Mesenchymal stem cell (in vitro differentiated cells and primary cell): ENCODE measurements at regions not wholly inside any gene's neighbourhood (a gene's known extent, or its start where the extent isn't known, plus 50 kb on each side); places are given as distances from the start of the nearest gene placed in this dataset.

Experiments used
- DNase-seq: peaks from one replicate; pipeline ENCODE4 v3.0.0-alpha.2; 2013
- H2AFZ ChIP-seq: one replicate; pipeline ENCODE4 v1.6.1; 2013; ENCODE audit warnings: low read depth, mild to moderate bottlenecking, control low read depth, inconsistent platforms, low read length, moderate library complexity
- H2AK5ac ChIP-seq: 2 replicates; pipeline ENCODE4 v1.6.1; 2013; ENCODE audit warnings: low read length, moderate library complexity, mild to moderate bottlenecking, inconsistent platforms; ENCODE audit not compliant: severe bottlenecking
- H2BK120ac ChIP-seq: one replicate; pipeline ENCODE4 v1.6.1; 2013; ENCODE audit warnings: low read depth, mild to moderate bottlenecking, inconsistent platforms, low read length, moderate library complexity
- H2BK12ac ChIP-seq, 2 experiments: one replicate each; pipeline ENCODE4 v1.6.1; 2013; ENCODE audit warnings: inconsistent platforms in 2 of 2, low read length in 2 of 2, mild to moderate bottlenecking in 2 of 2, moderate library complexity in 2 of 2, control low read depth in 1 of 2
- H2BK15ac ChIP-seq: one replicate; pipeline ENCODE4 v1.6.1; 2013; ENCODE audit warnings: mild to moderate bottlenecking, low read depth, inconsistent platforms; ENCODE audit not compliant: poor library complexity, severe bottlenecking
- H2BK5ac ChIP-seq: 2 replicates; pipeline ENCODE4 v1.6.1; 2013; ENCODE audit warnings: low read depth, mild to moderate bottlenecking, low read length, control low read depth, inconsistent platforms; ENCODE audit not compliant: poor library complexity, severe bottlenecking
- H3K14ac ChIP-seq, 2 experiments: one replicate each; pipeline ENCODE4 v1.6.1; 2013; ENCODE audit warnings: inconsistent platforms in 2 of 2, low read length in 2 of 2, control low read depth in 1 of 2, mild to moderate bottlenecking in 1 of 2, moderate library complexity in 1 of 2
- H3K18ac ChIP-seq, 2 experiments: one replicate each; pipeline ENCODE4 v1.6.1; 2013; ENCODE audit warnings: inconsistent platforms in 2 of 2, low read length in 2 of 2, control low read depth in 1 of 2, low read depth in 1 of 2, mild to moderate bottlenecking in 1 of 2
- H3K23ac ChIP-seq, 2 experiments: one replicate each; pipeline ENCODE4 v1.6.1; 2013; ENCODE audit warnings: inconsistent platforms in 2 of 2, low read length in 2 of 2, mild to moderate bottlenecking in 2 of 2, moderate library complexity in 2 of 2, control low read depth in 1 of 2
- H3K27ac ChIP-seq: 2 replicates; pipeline ENCODE4 v1.5.1; 2013; ENCODE audit warnings: mild to moderate bottlenecking, moderate library complexity, low read length, control low read depth, inconsistent platforms; ENCODE audit not compliant: poor library complexity, severe bottlenecking
- H3K27me3 ChIP-seq, 2 experiments: 2 replicates each; pipeline versions ENCODE4 v1.6.1 to v1.7.0; 2013; ENCODE audit warnings: low read length in 2 of 2, mild to moderate bottlenecking in 2 of 2, moderate library complexity in 2 of 2, control low read depth in 1 of 2, inconsistent platforms in 1 of 2; ENCODE audit not compliant: control insufficient read depth in 1 of 2, insufficient read depth in 1 of 2
- H3K36me3 ChIP-seq, 2 experiments: 2 replicates each; pipeline versions ENCODE4 v1.6.1 to v1.7.0; 2013; ENCODE audit warnings: low read length in 2 of 2, control low read depth in 1 of 2, inconsistent platforms in 1 of 2, low read depth in 1 of 2, mild to moderate bottlenecking in 1 of 2; ENCODE audit not compliant: insufficient read depth in 2 of 2, control insufficient read depth in 1 of 2
- H3K4ac ChIP-seq, 2 experiments: one replicate each; pipeline ENCODE4 v1.6.1; 2013; ENCODE audit warnings: inconsistent platforms in 2 of 2, low read length in 2 of 2, mild to moderate bottlenecking in 2 of 2, moderate library complexity in 2 of 2, control low read depth in 1 of 2, low read depth in 1 of 2
- H3K4me1 ChIP-seq: 2 replicates; pipeline ENCODE4 v1.6.1; 2013; ENCODE audit warnings: low read depth, low read length, control low read depth; ENCODE audit not compliant: control insufficient read depth, insufficient read depth
- H3K4me2 ChIP-seq: 2 replicates; pipeline ENCODE4 v1.6.1; 2013; ENCODE audit warnings: low read length, mild to moderate bottlenecking, inconsistent platforms; ENCODE audit not compliant: poor library complexity, severe bottlenecking
- H3K4me3 ChIP-seq, 2 experiments: 2 replicates each; pipeline versions ENCODE4 v1.5.1 to v1.7.0; 2013; ENCODE audit warnings: low read length in 2 of 2, mild to moderate bottlenecking in 2 of 2, control low read depth in 1 of 2, low read depth in 1 of 2; ENCODE audit not compliant: insufficient read depth in 1 of 2
- H3K79me1 ChIP-seq: replicated peaks from 2 replicates; pipeline ENCODE4 v1.6.1; 2013; ENCODE audit warnings: mild to moderate bottlenecking, control low read depth, low read length, inconsistent platforms; ENCODE audit not compliant: poor library complexity, severe bottlenecking
- H3K9ac ChIP-seq: 2 replicates; pipeline ENCODE4 v1.7.0; 2013; ENCODE audit warnings: mild to moderate bottlenecking, low read length, moderate library complexity
- H3K9me3 ChIP-seq: 2 replicates; pipeline ENCODE4 v1.7.0; 2013; ENCODE audit warnings: mild to moderate bottlenecking, low read length; ENCODE audit not compliant: control insufficient read depth
- H4K8ac ChIP-seq: one replicate; pipeline ENCODE4 v1.6.1; 2013; ENCODE audit warnings: inconsistent platforms, mild to moderate bottlenecking, low read length, moderate library complexity
- H4K91ac ChIP-seq: one replicate; pipeline ENCODE4 v1.6.1; 2013; ENCODE audit warnings: mild to moderate bottlenecking, low read length, inconsistent platforms
- WGBS: methylation state at CpG from one replicate; pipeline ENCODE4 v1.1.7; 2013; ENCODE audit warnings: mixed read lengths; 5-methylcytosine and 5-hydroxymethylcytosine counted together

DNA sequence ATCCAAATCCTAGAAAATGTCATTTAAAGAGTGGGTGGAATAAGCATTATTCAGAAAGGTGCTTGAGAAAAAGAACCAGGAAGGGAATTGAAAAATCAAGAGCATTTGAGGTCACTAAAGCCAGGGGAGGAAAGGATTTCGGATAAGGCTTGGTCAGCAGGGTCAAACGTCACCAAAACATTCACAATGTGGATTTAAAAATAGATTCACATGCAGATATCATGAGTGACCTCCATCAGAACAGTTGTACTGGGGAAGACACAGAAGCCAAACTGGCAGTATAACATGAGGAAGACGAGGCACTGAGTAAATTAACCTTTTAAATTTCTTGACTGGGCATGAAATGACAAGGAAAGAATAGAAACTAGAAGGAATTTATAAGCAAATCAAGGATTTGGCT lies 175.1 kb upstream of the CCDC196 start:
- Histone ChIP-seq H2BK120ac (no peak overlapping the region), H3K36me3 (no peaks in the 10 kb centered on the region), H3K9me3 (no peaks in the 10 kb centered on the region), H3K79me1 (no peaks in the 10 kb centered on the region), H2BK12ac (no peak overlapping the region), H3K4me3 (no peak overlapping the region), H3K4me1 (no peaks in the 10 kb centered on the region), H3K4me2 (no peak overlapping the region), H3K4ac (no peak overlapping the region), H3K14ac (no peak overlapping the region), H3K23ac (no peak overlapping the region), H4K91ac (no peak overlapping the region), H2AFZ (no peak overlapping the region), H2BK15ac (no peak overlapping the region), H3K9ac (no peak overlapping the region), H2AK5ac (no peak overlapping the region), H3K27me3 (no peaks in the 10 kb centered on the region), H2BK5ac (no peak overlapping the region), H3K27ac (no peak overlapping the region), H3K18ac (no peak overlapping the region), H4K8ac (no peak overlapping the region)
- no peak for DNase-seq
- WGBS = 52% methylated on average over 2 of the region's 3 CpGs

- Histone ChIP-seq H2BK120ac (no peak overlapping the region), H3K9me3 (peaks cover 3% of the 10 kb centered on the region), H2BK15ac (no peak overlapping the region), H3K27me3 (no peaks in the 10 kb centered on the region), H4K8ac (no peak overlapping the region), H3K27ac (no peak overlapping the region), H2AK5ac (no peak overlapping the region), H3K14ac (no peak overlapping the region), H3K4me1 (no peaks in the 10 kb centered on the region), H2AFZ (no peak overlapping the region), H3K4me3 (no peak overlapping the region), H3K9ac (no peak overlapping the region), H4K91ac (no peak overlapping the region), H3K36me3 (no peaks in the 10 kb centered on the region), H3K79me1 (no peaks in the 10 kb centered on the region), H3K4ac (no peak overlapping the region), H3K23ac (no peak overlapping the region), H2BK12ac (no peak overlapping the region), H3K4me2 (no peak overlapping the region), H3K18ac (no peak overlapping the region), H2BK5ac (no peak overlapping the region)
- no peak for DNase-seq
- 82% methylated on average over 5 of the region's 5 CpGs for WGBS
Observed at GRCh38 chr14:66311990-66312389, 174.2 kb upstream of the CCDC196 start.

GRCh38 chr14:66312451-66312850 lies 173.7 kb upstream of the CCDC196 start:
- Histone ChIP-seq H3K4me3 (no peak overlapping the region), H2BK12ac (no peak overlapping the region), H4K8ac (no peak overlapping the region), H2BK15ac (no peak overlapping the region), H3K9me3 (peaks cover 7% of the 10 kb centered on the region), H3K4ac (no peak overlapping the region), H4K91ac (no peak overlapping the region), H3K9ac (no peak overlapping the region), H2AK5ac (no peak overlapping the region), H3K18ac (no peak overlapping the region), H3K4me2 (no peak overlapping the region), H2AFZ (no peak overlapping the region), H3K4me1 (no peaks in the 10 kb centered on the region), H3K27ac (no peak overlapping the region), H3K27me3 (no peaks in the 10 kb centered on the region), H3K14ac (no peak overlapping the region), H2BK120ac (no peak overlapping the region), H3K79me1 (no peaks in the 10 kb centered on the region), H2BK5ac (no peak overlapping the region), H3K36me3 (no peaks in the 10 kb centered on the region), H3K23ac (no peak overlapping the region)
- no CpG with 5 or more reads among the region's 3 CpGs for WGBS
- no peak for DNase-seq

DNA sequence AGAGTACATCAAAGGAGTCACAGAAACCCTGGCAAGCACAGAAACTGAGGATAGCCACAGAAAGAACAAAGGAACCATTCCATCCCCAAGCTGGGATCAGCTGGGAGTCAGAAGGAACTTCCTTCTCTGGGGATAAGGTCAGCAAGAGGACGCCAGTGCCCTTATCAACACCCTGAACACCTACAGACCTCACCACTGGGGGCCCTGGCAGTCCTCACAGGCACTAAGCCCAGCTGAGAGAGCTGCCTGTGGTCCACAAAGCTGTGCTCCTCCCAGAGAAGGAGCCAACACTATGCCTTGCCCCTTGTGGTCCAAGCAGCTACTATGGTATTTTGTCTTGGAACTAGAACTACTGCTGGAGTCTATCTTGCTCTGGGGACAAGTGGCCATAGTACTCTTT lies 171.1 kb upstream of the CCDC196 start:
- Histone ChIP-seq H3K9me3 (peaks cover 21% of the 10 kb centered on the region), H3K36me3 (no peaks in the 10 kb centered on the region), H4K91ac (no peak overlapping the region), H4K8ac (no peak overlapping the region), H3K4me3 (no peak overlapping the region), H3K27me3 (no peaks in the 10 kb centered on the region), H3K4me2 (no peak overlapping the region), H3K14ac (no peak overlapping the region), H3K27ac (no peak overlapping the region), H3K18ac (no peak overlapping the region), H3K79me1 (no peaks in the 10 kb centered on the region), H2BK120ac (no peak overlapping the region), H3K4ac (no peak overlapping the region), H2AFZ (no peak overlapping the region), H2AK5ac (no peak overlapping the region), H2BK5ac (no peak overlapping the region), H3K9ac (no peak overlapping the region), H3K4me1 (no peaks in the 10 kb centered on the region), H2BK15ac (no peak overlapping the region), H3K23ac (no peak overlapping the region), H2BK12ac (no peak overlapping the region)
- 15% methylated on average over 1 of the region's 1 CpG for WGBS
- DNase-seq = no peak
